Skeletal muscle satellite cell (primary cell): ENCODE measurements at regions not wholly inside any gene's neighbourhood (a gene's known extent, or its start where the extent isn't known, plus 50 kb on each side); places are given as distances from the start of the nearest gene placed in this dataset.

Experiments
- H3K27me3 ChIP-seq: 2 replicates; pipeline ENCODE4 v1.7.0; 2013; ENCODE audit warnings: low read length; ENCODE audit not compliant: control insufficient read depth, insufficient read depth
- H3K36me3 ChIP-seq: 2 replicates; pipeline ENCODE4 v1.7.0; 2013; ENCODE audit warnings: mild to moderate bottlenecking, control low read depth, low read length; ENCODE audit not compliant: insufficient read depth
- H3K4me1 ChIP-seq: 2 replicates; pipeline ENCODE4 v1.7.0; 2013; ENCODE audit warnings: low read length; ENCODE audit not compliant: control insufficient read depth, insufficient read depth
- H3K4me2 ChIP-seq: 2 replicates; pipeline ENCODE4 v1.7.0; 2013; ENCODE audit warnings: mild to moderate bottlenecking, low read length
- H3K4me3 ChIP-seq: 2 replicates; pipeline ENCODE4 v1.7.0; 2013; ENCODE audit warnings: low read length
- H3K9ac ChIP-seq: 2 replicates; pipeline ENCODE4 v1.7.0; 2013; ENCODE audit warnings: mild to moderate bottlenecking, low read depth, low read length, moderate library complexity
- H3K9me3 ChIP-seq: replicated peaks from 2 replicates; pipeline ENCODE4 v1.7.0; 2013; ENCODE audit warnings: mild to moderate bottlenecking, control low read depth, low read length

DNA sequence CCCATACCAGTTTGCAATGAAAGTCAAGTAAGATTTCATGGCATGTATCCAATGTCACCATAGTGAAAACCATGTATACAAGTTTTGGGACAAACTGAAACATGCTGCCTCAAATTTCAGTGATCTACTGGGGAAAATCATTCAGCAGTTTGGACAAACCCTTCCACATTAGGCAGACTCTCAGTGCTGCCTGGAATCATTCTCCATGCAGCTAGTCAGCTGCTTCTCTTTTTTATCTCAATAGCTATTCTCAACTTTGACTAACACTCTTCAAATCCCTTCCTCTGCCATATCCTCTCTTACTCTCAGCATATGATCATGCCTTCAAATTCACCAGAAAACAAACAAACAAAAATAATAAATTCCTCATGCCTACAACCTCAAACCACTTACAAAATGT is 323.3 kb downstream of the MAN2A1 start:
- Histone ChIP-seq H3K9ac (no peak overlapping the region), H3K36me3 (no peaks in the 10 kb centered on the region), H3K9me3 (no peaks in the 10 kb centered on the region), H3K4me2 (no peak overlapping the region), H3K4me3 (no peak overlapping the region), H3K27me3 (no peaks in the 10 kb centered on the region), H3K4me1 (no peaks in the 10 kb centered on the region)

DNA sequence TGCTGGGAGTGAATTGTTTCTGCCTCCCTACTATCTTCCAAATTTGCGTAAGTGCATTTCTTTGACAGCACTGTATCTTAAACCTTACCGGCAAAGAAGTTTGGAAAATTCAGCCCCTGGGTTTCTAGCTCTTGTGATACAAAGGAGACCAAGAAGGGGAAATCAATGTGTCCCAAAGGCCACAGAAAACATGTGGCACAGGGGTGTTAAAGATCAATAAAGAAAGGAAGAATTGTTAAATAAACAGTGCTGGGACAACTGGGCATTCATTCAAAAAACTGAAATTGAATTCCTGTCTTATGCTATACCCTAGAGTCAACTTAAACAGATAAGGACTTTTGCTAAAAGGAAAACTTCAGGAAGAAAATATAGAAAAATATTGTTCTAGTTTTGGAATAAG is 328.1 kb downstream of the MAN2A1 start:
- no peaks in the 10 kb centered on the region for H3K36me3 ChIP-seq
- H3K9me3 ChIP-seq, result no peaks in the 10 kb centered on the region
- no peaks in the 10 kb centered on the region for H3K27me3 ChIP-seq

DNA sequence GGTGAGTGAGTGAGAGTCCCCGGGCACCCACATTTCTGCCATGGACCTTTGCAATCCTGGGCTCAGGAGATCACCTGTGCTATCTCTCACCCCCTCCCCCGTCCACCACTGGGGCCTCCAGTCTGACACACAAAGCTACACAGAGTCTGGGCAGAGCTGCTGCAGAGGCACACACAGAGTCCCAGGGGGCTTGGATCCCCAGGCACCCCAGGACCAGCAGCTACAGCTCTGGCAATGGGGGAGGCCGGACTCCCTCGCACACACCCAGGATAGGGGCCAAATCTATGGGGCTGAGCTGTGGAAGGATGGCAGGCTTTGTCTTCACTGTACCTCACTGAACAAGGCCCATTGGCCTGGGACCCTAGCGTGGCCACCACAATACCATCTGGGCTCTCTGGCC is 328.8 kb downstream of the MAN2A1 start:
- no peaks in the 10 kb centered on the region for H3K9me3 ChIP-seq
- no peak overlapping the region for H3K4me2 ChIP-seq
- no peak overlapping the region for H3K9ac ChIP-seq
- H3K4me3 ChIP-seq, result no peak overlapping the region
- no peaks in the 10 kb centered on the region for H3K27me3 ChIP-seq
- H3K4me1 ChIP-seq, result no peaks in the 10 kb centered on the region
- no peaks in the 10 kb centered on the region for H3K36me3 ChIP-seq

More for the DNA sequence above, 328.1 kb downstream of the MAN2A1 start:
- H3K4me1 ChIP-seq, result no peaks in the 10 kb centered on the region
- no peak overlapping the region for H3K4me2 ChIP-seq
- no peak overlapping the region for H3K4me3 ChIP-seq
- no peak overlapping the region for H3K9ac ChIP-seq

DNA sequence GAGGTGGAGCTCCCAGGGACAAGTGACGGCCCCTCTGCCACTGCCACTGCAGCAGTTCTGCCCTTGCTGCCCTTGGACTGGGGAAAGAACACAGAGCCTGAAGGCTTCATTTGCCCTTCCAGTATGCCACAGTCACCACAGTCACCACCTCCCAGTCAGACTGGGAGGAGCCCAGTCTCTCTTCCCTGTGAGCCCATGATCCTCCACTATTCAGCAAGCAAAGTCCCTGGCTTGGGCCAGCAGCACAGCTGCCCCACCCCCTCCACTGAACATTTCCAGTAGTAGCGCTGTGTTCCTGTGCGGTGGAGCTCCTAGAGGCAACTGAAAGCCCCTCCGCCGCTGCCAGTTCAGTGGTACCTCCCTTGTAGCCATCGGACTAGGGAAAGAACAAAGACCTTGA is 329.4 kb downstream of the MAN2A1 start:
- H3K9me3 ChIP-seq, result no peaks in the 10 kb centered on the region
- H3K9ac ChIP-seq, result no peak overlapping the region
- no peaks in the 10 kb centered on the region for H3K4me1 ChIP-seq
- no peak overlapping the region for H3K4me3 ChIP-seq
- no peaks in the 10 kb centered on the region for H3K36me3 ChIP-seq
- no peak overlapping the region for H3K4me2 ChIP-seq
- no peaks in the 10 kb centered on the region for H3K27me3 ChIP-seq

DNA sequence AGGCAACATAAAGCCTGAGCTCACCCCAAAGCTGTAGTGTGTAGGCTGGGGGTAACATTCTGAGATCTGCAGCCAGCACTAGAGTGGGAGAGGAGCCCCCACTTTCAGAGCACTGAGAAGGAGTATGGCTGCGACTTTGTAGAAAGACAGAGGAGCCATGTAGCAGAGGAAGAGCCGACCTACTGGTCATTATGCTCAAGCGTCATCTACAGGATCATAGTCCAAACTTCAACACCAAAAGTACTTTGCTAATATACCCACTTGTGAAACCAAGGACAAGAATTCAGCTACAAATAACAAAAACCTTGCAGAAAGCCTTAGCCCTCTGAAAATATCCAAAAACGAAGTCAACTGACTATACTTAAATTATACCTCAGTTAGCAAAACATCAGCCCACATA is 330.1 kb downstream of the MAN2A1 start:
- no peaks in the 10 kb centered on the region for H3K4me1 ChIP-seq
- H3K9ac ChIP-seq, result no peak overlapping the region
- no peak overlapping the region for H3K4me2 ChIP-seq
- no peak overlapping the region for H3K4me3 ChIP-seq
- no peaks in the 10 kb centered on the region for H3K27me3 ChIP-seq
- no peaks in the 10 kb centered on the region for H3K9me3 ChIP-seq
- no peaks in the 10 kb centered on the region for H3K36me3 ChIP-seq

DNA sequence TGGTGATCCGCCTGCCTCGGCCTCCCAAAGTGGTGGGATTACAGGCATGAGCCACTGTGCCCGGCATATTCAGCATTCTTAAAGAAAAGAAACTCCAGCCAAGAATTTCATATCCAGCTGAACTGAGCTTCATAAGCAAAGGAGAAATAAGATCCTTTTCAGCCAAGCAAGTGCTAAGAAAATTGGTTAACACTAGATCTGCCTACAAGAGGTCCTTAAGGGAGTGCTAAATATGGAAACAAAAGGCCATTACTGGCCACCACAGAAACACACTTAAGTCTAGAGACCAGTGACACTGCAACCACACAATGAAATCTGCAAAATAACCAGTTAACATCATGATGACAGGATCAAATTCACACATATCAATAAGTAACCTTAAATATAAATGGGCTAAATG is 331.5 kb downstream of the MAN2A1 start:
- no peak overlapping the region for H3K9ac ChIP-seq
- no peaks in the 10 kb centered on the region for H3K36me3 ChIP-seq
- no peaks in the 10 kb centered on the region for H3K4me1 ChIP-seq
- no peak overlapping the region for H3K4me3 ChIP-seq
- no peaks in the 10 kb centered on the region for H3K9me3 ChIP-seq
- no peak overlapping the region for H3K4me2 ChIP-seq
- H3K27me3 ChIP-seq, result no peaks in the 10 kb centered on the region

DNA sequence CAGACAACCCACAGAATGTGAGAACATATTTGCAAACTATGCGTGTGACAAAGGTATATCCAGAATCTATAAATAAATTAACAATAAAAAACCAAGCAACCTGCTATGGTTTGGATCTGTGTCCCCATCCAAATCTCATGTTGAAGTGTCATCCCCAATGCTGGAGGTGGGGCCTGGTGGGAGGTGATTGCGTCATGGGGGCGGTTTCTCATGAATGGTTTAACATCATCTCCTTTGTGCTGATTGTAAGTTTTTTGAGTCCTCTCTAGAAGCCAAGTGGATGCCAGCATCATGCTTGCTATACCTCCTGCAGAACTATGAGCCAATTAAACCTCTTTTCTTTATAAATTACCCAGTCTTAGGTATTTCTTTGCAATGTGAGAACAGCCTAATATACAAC is 335.4 kb downstream of the MAN2A1 start:
- H3K9me3 ChIP-seq, result no peaks in the 10 kb centered on the region
- no peak overlapping the region for H3K9ac ChIP-seq
- peaks cover 5% of the 10 kb centered on the region for H3K4me1 ChIP-seq
- no peaks in the 10 kb centered on the region for H3K27me3 ChIP-seq
- H3K36me3 ChIP-seq, result no peaks in the 10 kb centered on the region
- H3K4me3 ChIP-seq, result no peak overlapping the region
- no peak overlapping the region for H3K4me2 ChIP-seq

DNA sequence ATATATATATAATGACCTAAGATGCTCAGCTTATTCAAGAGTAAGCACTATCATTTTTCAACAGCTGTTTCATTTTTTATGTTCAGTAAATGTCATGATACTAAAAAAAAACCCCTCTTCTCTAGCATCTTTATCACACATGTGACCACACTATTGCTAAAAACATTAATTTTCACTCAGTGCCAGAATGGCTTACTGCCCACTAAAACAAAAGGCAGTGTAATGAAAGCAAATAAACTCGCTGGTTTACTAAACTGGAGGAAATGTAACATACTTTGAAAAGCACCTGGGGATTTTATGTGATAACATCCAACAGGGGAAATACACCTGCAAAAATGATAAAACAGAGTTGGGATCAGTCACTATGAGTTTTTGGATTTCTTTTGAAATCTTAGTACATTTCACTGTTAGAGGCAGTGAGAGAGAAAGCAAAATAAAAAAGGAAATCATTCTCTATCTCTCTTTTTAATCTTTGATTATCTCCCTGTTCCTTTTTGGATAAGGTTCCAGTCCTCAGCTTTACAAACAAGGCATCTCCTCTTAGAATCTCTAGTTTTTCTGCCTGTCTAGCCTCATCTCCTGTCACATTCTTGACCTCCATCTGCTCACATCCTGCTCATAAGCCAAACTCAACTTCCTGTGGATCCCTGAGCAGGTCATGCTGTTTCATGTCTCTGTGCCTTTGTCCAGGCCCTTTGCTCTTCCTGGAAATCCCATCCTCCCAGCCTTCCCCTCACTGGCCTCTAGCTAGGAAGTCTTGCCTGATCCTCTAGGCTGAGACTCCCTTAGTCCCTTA is 338.0 kb downstream of the MAN2A1 start:
- Histone ChIP-seq H3K9me3 (no peaks in the 10 kb centered on the region), H3K27me3 (no peaks in the 10 kb centered on the region), H3K9ac (no peak overlapping the region), H3K4me2 (no peak overlapping the region), H3K36me3 (no peaks in the 10 kb centered on the region), H3K4me3 (no peak overlapping the region), H3K4me1 (peaks cover 5% of the 10 kb centered on the region)

DNA sequence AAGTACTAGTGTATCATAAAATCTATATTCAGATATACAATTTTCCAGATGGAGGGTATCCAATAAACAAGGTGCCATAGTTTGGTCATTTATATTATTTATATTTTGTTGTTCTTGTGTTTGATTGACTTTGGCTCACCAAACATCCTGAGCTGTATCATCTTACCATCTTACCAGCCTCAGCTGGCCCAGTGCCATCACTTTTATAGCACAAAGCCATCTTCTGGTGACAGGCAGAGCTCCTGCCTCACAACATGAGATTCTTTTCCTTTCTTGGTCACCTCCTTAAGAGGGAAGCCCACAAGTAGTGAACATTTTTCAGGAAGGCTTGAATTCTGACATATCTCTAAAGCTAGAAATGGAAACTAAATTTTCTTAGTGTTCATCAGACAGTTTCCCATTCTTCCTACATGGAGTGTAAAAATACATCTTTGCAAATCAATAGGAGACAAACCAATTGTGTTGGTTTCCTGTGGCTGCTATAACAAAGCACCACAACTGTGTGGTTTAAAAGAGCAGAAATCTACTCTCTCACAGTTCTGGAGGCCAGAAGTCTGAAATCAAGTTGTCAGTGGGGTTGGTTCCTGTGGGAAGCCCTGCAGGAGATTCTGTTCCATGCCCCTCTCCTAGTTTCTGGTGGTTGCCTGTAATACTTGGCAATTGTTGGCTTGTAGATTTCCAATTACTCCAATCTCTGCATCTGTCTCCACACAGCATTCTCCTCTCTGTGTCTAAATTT is 341.8 kb downstream of the MAN2A1 start:
- Histone ChIP-seq H3K9ac (no peak overlapping the region), H3K9me3 (no peaks in the 10 kb centered on the region), H3K4me1 (peaks cover 5% of the 10 kb centered on the region), H3K36me3 (no peaks in the 10 kb centered on the region), H3K27me3 (no peaks in the 10 kb centered on the region), H3K4me3 (no peak overlapping the region), H3K4me2 (no peak overlapping the region)

DNA sequence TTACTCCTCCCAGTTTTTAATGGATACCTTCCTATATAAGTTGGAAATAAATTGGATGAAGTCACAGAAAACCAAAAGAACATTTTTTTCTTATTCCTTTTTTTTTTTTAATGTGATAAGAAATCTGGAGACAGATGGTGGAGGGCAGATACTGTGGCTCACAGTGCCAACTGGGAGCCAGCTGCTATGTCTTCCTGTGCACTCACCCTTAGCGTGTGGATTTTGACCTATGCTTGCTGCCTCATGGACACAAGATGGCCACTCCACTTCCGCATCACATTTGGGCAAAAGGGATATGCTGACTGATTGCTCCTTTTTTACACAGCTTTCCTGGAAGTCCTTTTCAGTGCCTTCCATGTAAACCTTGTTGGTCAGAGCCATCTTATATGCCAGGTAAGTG is 342.6 kb downstream of the MAN2A1 start:
- H3K36me3 ChIP-seq, result no peaks in the 10 kb centered on the region
- H3K4me2 ChIP-seq, result no peak overlapping the region
- no peak overlapping the region for H3K9ac ChIP-seq
- peaks cover 5% of the 10 kb centered on the region for H3K4me1 ChIP-seq
- no peak overlapping the region for H3K4me3 ChIP-seq
- no peaks in the 10 kb centered on the region for H3K9me3 ChIP-seq
- no peaks in the 10 kb centered on the region for H3K27me3 ChIP-seq

DNA sequence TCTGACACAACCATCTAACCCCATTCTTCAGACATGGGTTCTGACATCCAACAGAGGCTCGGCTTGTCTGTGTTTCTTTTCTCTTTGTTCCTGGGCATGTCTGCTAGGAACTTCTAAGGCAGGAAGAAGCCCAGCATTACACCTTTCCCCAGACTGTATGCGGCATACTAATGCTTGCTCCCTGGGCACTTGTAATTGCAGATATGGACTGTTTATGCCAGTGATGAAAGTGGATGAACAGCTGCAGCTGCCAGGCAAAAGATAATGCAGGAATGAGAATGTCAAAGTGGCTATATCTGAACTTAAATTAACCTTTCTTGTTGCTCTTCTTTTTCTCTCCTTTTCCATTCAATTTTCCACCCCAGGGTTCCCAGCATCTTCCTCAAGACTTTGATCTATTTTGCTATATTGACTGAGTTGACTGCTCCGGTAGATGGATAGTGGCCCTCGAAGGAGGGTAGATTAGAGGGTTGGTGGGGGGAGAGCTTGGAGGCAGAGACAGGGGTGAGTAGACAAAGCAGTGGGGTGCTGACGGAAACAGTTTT is 344.4 kb downstream of the MAN2A1 start:
- no peaks in the 10 kb centered on the region for H3K27me3 ChIP-seq
- H3K4me3 ChIP-seq, result no peak overlapping the region
- no peaks in the 10 kb centered on the region for H3K9me3 ChIP-seq
- no peaks in the 10 kb centered on the region for H3K36me3 ChIP-seq
- no peak overlapping the region for H3K4me2 ChIP-seq
- H3K9ac ChIP-seq, result no peak overlapping the region
- H3K4me1 ChIP-seq, result no peaks in the 10 kb centered on the region
